ENCODE measurements at regions not wholly inside any gene's neighbourhood (a gene's known extent, or its start where the extent isn't known, plus 50 kb on each side); places are given as distances from the start of the nearest gene placed in this dataset.

- DNase-seq (ENCODE audit: low spot score): no peak
Observed at GRCh38 chr9:106713206-106713605, 149.8 kb upstream of the ZNF462 start.

GRCh38 chr9:106716820-106717219, 146.1 kb upstream of the ZNF462 start:
- no peak for DNase-seq (ENCODE audit: low spot score)

- peak; percentile 47 for DNase-seq (ENCODE audit: low spot score)
Observed at GRCh38 chr9:106717686-106718085, 145.3 kb upstream of the ZNF462 start.

- peak; percentile 37 for DNase-seq (ENCODE audit: low spot score)
Observed at GRCh38 chr9:106718936-106719335, 144.0 kb upstream of the ZNF462 start.

- no peak for DNase-seq (ENCODE audit: low spot score)
Observed at GRCh38 chr9:106722051-106722753, 140.8 kb upstream of the ZNF462 start.

- no peak for DNase-seq (ENCODE audit: low spot score)
Observed at GRCh38 chr9:106723926-106724325, 139.0 kb upstream of the ZNF462 start.

- no peak for DNase-seq (ENCODE audit: low spot score)
Observed at GRCh38 chr9:106724566-106724965, 138.4 kb upstream of the ZNF462 start.

- DNase-seq (ENCODE audit: low spot score): no peak
Observed at GRCh38 chr9:106726070-106726815, 136.7 kb upstream of the ZNF462 start.

GRCh38 chr9:106727969-106728368, 135.0 kb upstream of the ZNF462 start:
- no peak for DNase-seq (ENCODE audit: low spot score)

- no peak for DNase-seq (ENCODE audit: low spot score)
Observed at GRCh38 chr9:106728860-106729259, 134.1 kb upstream of the ZNF462 start.

GRCh38 chr9:106731910-106732309, 131.1 kb upstream of the ZNF462 start:
- no peak for DNase-seq (ENCODE audit: low spot score)

GRCh38 chr9:106733828-106734380, 129.1 kb upstream of the ZNF462 start:
- DNase-seq (ENCODE audit: low spot score): no peak

- no peak for DNase-seq (ENCODE audit: low spot score)
Observed at GRCh38 chr9:106737516-106737915, 125.5 kb upstream of the ZNF462 start.

- no peak for DNase-seq (ENCODE audit: low spot score)
Observed at GRCh38 chr9:106738109-106738508, 124.9 kb upstream of the ZNF462 start.

- no peak for DNase-seq (ENCODE audit: low spot score)
Observed at GRCh38 chr9:106745457-106745856, 117.5 kb upstream of the ZNF462 start.

GRCh38 chr9:106745876-106746275, 117.1 kb upstream of the ZNF462 start:
- DNase-seq (ENCODE audit: low spot score): no peak

- DNase-seq (ENCODE audit: low spot score): no peak
Observed at GRCh38 chr9:106751681-106752080, 111.3 kb upstream of the ZNF462 start.

GRCh38 chr9:106752581-106752980, 110.4 kb upstream of the ZNF462 start:
- DNase-seq (ENCODE audit: low spot score): no peak

- DNase-seq (ENCODE audit: low spot score): no peak
Observed at GRCh38 chr9:106753155-106753671, 109.8 kb upstream of the ZNF462 start.

GRCh38 chr9:106755736-106756135, 107.2 kb upstream of the ZNF462 start:
- no peak for DNase-seq (ENCODE audit: low spot score)

- no peak for DNase-seq (ENCODE audit: low spot score)
Observed at GRCh38 chr9:106757514-106757913, 105.5 kb upstream of the ZNF462 start.

- no peak for DNase-seq (ENCODE audit: low spot score)
Observed at GRCh38 chr9:106758911-106759310, 104.1 kb upstream of the ZNF462 start.

GRCh38 chr9:106761493-106761892, 101.5 kb upstream of the ZNF462 start:
- DNase-seq (ENCODE audit: low spot score): no peak

Data from GM03348 (cell line).